Right hindlimb (tissue), 1 donor: ENCODE measurements at regions not wholly inside any gene's neighbourhood (a gene's known extent, or its start where the extent isn't known, plus 50 kb on each side); places are given as distances from the start of the nearest gene placed in this dataset.
"Not testable (repeated sequence)": the region's sequence is repeated elsewhere in the genome, so short reads cannot be mapped to it uniquely, and the experiment has no call there.

ENCODE experiments used
- DNase-seq: peaks from one replicate; pipeline ENCODE4 v3.0.0-alpha.2; 2018

DNA sequence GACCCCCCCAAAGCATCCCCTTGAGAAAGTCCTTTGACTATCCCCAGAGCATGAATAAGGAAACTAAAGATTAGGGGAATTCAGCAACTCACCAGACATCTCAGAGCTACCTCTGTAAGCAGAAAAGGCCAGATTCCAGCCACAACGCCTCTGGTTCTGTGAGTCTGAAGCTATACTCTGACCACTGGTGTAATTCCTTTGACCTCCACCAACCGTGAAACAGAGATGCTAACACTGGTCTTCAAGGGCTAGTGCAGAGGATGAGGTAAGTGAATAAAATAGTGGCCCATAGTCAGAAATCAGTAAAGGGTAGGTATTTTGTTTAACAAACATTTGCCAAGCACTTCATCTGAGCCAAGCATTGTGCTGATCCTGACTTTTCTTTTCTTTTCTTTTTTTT, 353.4 kb downstream of the NPIPA8 start:
- DNase-seq, result no peak

DNA sequence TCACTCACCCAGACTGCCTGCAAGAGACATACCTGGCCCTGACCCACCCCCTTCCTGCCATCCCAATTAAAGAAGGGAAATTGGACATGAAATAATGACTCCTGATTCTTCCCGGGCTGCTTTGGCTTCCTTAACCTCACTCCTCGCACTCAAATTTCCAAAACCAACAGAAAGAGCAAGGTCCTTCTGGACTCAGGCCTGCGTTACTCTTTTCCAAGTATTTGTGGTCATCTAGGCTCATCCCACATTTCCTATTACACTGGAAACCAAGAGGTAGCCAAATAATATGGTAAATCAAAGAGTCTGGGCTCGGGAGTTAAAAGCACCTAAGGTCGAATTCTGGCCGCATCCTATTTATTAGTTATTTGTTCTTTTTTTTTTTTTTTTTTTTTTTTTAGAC, 359.3 kb downstream of the NPIPA8 start:
- peak; percentile 32 for DNase-seq

DNA sequence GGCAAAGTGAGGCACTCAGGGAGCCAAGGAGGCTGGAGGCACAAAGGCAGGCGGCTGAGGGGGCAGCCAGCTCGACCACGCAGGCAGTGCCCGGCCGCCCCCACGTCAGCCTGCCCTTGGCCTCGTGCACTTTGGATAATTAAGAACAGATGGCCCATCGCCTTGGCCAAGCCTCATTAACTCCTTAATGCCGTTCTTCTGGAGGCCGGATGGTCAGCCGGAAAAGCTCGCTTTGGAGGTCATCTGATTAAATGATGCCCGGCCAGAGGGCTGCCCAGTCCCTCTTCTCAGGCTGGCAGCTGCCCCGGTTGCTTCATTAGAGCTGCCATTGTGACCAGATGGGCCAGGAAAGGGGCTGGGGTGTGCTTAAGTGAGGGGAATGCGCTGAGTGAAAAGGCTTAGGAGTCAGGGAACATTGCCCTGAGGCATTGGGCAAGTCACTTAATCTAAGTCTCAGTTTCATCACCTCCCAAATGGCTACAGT, 364.0 kb downstream of the NPIPA8 start:
- DNase-seq, result peak; percentile 18

DNA sequence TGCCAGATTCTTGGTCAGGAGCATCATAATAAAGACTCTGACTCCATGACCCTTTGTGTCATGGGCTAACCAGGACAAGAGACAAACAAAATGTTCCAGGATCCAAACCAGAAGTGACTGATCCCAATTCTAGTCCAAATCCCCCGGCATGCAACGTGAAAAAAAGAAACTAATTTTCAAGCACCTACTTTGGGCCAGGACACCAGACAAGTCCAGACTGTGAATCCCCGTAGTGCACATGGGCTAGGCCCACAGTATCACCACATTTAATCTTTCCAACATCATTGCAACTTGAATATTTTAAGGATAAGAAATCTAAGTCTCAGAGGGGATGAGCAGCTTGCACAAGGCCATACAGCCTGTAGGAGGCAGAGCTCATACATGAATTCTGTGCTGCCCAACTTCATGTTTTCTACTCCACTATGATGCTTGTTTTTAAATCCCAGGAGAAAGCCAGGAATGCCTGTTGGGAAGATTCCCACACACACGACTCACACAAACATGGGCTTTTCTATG, 365.7 kb downstream of the NPIPA8 start:
- DNase-seq, result peak; percentile 23

DNA sequence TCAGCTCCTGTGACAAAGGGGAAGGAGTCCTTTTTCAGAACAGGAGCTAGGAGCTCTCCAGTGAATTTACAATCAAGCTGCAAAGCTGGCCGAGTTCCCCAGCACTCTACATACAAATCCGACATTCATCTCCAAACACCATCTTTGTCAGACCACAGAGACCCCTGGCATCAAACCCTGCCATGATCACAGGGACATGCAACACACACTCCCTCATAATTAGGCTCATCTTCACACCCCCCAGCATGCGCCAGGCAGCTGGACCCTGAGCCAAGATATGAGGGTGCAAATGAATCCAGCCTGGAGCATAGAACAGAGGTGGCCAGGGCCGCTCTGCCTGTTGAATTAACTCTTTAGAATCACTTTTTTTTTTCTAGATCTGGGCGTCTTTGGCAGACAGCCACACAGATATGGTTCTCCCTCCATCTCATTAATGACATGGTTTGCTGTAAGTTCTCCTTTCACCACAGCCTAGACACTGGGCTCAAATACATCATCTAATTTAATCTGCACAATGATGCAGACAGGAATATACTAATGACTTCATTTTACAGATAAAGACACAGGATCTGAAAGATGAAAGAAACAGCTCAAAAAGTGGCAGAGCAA, 366.3 kb downstream of the NPIPA8 start:
- DNase-seq, result no peak

DNA sequence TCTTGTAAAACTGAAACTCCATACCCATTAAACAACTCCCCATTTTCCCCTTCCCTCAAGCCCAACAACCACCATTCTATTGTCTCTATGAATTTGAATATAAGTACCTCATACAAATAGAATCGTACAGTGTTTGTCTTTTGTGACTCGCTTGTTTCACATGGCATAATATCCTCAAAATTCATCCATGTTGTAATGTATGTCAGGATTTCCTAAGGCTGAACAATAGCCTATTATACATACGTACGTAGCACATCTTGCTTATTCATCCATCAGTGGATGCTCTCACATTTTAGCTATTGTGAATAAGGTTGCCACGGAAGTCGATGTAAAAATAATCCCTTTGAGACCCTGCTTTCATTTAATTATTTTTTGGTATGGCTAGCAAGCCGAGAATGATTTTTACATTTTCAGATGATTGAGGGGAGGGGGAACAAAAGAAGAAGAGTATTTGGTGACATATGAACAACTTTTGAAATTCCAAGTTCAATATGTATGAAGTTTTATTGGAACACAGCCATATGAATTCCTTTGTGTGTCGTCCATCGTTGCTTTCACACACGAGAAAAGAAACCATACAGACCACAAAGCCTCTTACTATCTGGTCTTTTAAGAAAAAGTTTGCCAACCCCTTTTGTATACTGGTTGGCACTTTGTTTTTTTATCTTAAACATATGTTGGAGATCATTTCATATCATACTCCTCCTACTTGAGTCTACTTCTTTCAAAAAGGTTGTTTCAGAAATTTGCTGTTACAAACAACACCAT, 371.2 kb downstream of the NPIPA8 start:
- no peak for DNase-seq

DNA sequence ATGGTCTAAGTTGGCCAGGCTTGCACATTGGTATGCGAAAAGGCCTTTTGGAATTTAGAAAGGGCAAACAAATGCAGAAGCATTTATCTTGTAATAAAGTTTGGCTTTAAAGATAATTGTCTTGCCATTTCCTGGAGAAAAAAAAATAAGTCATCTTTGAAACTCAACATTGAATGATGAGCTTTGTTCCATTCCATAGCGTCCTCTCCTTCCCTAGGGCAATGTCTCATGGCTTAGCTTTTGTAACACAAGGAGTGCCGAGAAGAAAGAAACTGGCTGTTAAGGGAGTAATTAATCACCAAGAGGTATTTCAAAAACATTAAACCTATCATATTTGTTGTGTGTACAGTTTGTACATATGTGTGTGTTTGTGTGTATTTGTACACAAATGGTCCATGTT, 372.3 kb downstream of the NPIPA8 start:
- no peak for DNase-seq

DNA sequence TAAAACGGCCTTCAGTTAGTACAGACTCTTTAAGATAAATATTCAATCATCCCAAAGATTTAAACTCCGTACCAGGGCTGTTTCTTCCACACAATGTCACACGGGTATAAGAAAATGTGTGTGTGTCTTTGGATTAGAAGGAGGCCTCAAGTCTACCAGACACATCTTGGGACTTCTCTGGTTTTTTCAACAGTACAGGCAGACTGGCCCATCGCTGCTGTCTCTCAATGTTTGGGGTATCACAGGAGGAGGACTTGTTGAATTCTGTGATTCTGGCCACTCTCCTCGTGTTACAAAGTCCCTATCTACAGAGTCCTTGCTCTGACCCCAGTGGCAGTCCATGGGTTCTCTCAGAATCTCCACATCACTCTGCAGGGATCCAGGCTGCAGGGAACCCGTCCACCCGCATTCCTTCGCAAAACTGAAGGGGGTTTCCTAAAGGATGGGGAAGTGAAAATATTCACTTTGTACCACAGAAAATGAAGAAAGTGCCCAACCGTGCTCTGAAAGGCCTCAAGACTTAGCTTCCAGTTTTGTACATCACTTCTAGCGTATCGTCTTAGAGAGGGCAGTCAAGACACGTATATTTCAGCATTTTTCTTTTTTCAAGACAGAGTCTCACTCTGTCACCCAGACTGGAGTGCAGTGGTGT, 373.2 kb downstream of the NPIPA8 start:
- no peak for DNase-seq

DNA sequence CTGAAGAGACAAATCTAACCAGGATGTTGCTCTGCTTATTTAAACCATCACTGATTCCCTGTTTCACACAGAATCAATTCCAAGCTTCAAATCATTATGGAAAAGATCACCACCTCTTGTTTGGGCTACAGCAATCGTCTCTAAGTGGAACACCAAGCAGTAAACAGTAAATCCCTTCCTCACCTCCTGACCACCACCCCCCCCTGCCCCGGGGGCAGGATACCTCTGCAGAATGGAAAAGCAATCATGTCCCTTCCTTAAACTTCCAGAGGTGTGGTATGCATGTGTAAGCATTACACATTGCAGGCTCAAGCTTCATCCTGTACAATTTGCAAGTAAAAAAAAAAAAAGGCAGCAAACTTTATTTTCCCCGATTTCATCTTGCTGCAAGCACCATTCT, 373.8 kb downstream of the NPIPA8 start:
- DNase-seq, result no peak

DNA sequence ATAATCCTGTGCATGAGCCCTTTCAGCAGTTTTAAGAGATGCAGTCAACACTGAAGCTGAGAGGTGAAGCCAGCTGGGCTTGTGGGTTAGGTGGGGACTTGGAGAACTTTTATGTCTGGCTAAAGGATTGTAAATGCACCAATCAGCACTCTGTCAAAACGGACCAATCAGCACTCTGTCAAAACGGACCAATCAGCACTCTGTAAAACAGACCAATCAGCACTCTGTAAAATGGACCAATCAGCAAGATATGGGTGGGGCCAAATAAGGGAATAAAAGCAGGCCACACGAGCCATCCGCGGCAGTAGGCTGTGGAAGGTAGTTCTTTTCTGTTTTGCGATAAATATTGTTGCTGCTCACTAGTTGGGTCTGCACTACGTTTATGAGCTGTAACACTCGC, 374.7 kb downstream of the NPIPA8 start:
- DNase-seq, result not testable (repeated sequence)

DNA sequence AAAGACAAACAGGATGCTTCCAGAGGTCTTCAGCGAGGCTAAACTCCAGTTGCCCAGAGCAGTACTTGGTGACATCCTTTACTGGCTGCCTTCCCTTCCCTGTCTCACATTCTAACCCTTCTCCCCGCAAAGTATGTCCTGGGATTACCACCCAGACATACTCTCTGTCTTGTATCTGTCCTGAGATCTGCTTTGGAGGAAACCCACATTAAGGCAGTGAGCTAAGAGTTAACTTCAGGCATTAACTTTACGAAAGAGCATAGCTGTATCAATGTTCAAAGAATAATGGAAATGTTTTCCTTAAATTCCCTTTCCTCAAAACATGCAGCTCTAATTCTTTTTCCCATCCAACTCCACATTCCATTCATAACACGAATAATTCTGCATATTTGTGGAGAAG, 385.2 kb downstream of the NPIPA8 start:
- no peak for DNase-seq

DNA sequence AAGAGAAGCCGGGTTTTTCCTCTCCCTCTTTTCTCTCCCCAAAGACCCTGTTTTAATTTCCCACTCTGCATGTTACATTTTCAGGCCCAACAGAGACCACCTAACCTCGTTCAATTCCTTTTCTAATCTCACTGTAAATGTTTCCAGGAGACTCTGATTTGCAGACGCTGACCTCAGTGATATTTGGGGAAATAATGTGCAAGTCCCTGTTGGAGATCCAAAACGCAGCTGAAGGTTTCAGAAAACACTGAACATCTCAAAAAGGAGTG, 386.6 kb downstream of the NPIPA8 start:
- no peak for DNase-seq

DNA sequence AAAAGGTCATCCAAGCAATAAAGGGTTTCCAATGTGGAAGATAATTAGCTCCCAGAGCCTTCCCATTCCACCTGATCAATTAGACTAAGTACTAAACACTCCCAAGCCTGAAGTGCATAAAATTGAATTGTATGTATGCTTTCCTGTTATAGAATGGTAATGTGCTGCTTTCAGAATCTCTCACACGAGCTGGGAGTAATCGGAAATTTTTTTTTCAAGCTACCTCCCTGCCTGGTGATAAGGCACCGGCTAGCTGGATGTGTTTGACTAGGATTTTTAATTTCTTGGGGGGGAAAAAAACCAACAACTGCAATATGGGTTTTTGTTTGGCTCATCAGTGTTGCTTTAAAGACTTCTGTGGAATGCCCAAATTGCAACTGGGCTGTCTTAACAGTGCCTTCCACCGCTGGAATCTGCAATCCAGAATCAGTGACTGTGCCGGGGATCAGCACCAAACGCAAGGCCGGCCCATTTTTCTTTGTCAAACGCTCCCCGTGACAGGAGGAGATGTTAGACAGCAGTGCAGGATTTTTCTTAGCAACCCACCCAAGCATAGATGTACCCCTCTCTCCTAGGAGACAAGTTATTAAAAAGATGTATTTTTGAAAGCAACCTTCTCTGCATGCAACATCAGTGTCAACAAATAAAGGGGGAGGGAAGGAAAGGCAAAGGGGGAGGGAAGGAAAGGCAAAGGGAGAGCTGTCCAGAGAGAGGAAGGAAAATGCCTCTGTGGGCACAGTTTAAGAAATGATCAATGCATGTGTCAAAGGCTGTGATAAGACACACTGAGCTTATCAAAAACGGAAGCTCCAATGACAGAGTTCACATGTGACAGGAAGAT, 387.2 kb downstream of the NPIPA8 start:
- DNase-seq, result no peak

DNA sequence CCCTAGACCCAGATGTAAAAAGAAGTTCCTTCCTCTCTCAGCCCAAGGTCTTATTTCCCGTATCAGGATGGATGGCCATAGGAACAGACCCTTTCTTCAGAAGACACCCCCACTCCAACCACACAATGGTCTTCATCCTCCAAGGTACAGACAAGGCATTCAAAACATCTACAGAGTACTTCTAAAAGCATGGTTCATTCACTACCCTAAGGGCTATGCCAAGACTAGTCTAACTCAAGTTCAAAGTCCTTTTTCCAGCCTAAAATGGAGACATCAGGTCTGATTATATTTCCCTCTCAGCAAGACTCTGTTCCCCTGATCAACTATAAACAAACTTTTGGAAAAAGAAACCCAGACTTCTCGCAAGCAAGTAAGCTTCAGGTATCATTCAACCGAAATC, 388.9 kb downstream of the NPIPA8 start:
- DNase-seq, result no peak

DNA sequence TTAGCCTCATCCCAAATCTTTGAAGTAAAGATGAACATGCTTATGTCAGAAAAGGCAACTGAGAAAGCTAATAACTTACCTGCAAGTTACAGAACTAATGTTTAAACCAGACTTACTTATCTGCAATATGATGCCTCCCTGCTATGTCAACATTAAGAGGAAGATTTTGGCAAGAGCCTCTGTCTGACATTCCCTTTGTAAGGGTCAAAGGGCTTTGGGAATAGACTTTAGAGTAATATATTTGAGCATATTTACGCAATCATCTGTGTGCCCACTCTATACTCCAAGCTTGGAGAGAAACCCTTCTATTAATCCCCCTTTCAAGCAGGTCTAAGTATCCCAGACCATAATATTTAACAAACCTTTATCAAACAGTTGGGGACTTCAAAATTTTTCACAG, 389.4 kb downstream of the NPIPA8 start:
- DNase-seq, result no peak

DNA sequence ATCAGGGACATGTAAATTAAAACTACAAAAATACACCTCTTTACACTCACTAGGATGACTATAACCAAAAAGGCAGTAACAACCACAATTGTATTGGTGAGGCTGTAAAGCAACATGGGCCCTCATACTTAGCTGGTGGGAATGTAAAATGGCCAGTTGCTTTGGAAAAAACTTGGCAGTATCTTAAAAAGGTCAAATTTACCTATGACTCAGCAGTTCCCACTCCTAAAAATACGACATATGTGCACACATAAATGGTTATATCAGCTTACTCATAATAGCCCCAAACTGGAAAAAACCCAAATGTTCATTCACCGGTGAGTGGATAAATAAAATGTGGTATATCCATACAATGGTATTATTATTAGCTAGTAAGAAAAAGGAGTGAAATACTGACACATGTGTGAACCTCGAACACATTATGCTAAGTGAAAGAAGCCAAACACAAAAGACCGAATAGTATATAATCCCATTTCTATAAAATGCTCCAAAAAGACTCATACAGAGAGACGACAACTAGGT, 391.4 kb downstream of the NPIPA8 start:
- DNase-seq, result no peak

DNA sequence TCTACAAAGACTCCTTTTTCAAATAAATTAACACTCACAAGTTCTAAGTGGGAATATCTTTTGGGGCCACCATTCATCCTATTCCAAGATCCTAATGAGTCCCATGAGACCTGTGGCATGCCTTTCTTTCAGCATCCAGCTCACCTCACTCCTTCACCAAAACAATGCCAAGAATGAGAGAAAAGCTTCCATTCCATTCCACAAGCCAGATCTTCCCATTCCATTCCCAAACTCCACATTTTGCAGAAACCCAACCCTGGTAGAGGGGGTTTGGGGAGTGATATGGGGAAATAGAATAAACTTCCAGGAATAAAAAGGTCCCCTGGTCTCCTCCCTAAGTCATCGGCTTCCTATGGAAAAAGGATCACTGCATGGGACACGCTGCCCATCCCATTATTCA, 392.2 kb downstream of the NPIPA8 start:
- no peak for DNase-seq

DNA sequence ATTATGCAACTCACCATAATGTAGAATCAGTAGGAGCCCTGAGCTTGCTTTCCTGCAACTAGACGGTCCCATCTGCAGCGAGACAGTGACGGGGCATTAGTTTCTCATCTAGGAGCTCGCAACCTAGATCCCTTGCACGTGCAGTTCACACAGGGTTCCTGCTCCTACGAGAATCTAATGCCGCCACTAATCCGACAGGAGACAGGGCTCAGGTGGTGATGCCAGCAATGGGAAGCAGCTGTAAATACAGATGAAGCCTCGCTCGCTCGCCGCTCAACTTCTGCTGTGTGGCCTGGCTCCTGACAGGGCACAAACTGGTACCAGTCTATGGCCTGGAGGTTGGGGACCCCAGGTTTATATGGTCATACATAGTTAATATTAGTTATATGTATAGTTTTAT, 394.5 kb downstream of the NPIPA8 start:
- no peak for DNase-seq

DNA sequence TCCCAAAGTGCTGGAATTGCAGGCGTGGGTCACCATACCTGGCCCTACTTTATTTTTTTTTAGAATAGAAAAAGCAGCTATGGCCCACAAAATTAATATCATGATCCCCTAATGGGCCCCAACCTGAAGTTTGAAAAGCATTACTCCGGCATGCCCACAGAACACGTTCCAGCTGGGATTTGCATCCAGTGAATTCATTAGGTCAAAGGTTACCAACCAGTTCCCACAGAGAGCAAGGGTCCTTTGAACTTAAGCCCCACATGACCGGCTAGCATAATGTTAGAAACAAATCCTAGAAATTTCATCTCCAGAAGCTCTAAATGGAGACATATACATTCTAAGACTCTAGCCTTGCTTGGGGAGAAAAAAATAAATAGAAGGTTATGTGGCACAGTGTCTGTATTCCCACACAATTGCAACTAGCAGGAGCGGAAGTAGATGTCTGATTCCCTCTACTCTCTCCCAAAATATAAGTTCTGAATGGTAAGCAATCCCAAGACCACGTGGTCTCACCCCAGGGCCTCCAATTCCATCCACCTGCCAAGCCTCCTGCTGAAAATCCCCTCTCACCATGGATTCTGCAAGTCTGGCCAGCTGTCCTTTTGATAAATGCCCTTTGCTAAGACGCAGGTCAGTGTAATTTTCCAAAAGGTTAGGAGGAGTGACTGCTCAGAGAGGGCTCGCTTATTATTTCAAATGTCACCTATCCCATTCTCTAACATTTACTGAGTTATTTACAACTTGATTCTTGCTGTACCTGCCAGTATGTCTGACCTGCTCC, 395.8 kb downstream of the NPIPA8 start:
- DNase-seq, result no peak

DNA sequence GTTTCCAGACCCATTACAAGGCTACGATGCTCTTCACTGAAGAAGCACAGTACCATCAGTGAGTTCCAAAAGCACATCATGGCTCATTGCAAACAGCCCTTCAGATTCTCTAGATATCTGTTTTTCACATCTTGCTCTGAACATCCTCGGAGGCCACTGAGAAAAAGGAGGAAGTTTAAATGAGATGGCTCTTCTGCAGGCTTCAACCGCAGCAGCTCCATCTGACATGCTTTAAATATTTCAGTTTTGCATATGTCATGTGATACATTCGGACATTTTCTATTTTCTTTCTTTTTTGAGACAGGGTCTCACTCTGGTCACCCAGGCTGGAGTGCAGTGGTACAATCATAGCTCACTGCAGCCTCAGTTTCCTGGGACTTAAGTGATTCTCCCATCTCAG, 396.8 kb downstream of the NPIPA8 start:
- DNase-seq, result no peak

DNA sequence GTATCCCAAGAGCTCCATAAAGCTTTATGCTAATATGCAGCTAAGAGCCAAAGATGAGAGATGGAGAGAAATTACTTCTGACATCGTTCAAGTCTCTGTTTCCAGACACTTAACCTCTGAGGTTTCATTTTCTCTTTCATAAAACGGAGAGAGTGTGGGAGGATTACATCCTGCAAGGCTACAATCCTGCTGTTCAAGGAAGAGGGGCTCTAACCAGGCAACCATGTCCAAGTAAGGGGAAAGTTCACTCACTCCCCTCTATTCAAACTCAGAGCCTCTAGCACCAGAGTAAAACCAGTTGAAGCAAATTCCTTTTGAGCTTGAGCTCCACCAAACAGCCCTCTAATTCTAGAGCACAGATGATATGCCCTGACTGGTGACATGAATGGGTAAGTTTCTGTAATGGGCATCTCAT, 397.4 kb downstream of the NPIPA8 start:
- DNase-seq, result no peak

DNA sequence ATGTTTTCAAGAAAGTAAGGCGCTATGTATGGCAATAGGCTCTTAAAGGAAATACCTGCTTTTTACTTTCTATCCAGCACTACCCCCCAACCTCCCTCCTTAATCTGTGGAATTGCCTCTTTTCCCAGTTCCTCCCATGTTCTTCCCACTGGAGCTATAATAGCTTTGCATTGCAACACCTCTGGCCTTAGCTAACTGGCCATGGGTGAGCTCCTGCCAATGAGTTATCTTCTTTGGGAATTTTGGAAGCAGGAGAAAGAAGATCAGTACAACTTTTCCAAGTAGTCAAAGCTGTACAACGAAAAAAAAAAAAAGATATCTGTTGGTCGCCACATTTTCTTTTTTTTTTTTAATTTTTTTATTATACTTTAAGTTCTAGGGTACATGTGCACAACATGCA, 398.0 kb downstream of the NPIPA8 start:
- no peak for DNase-seq
